GM12878 (cell line): ENCODE measurements at regions not wholly inside any gene's neighbourhood (a gene's known extent, or its start where the extent isn't known, plus 50 kb on each side); places are given as distances from the start of the nearest gene placed in this dataset.

ENCODE experiments used
- ATAC-seq: fragments of 200-7000 bp; cut with Tn5 transposase; 3 replicates; pipeline ENCODE4 v1.9.1; 2020; ENCODE audit warnings: mild to moderate bottlenecking, moderate library complexity
- BruUV-seq: library from RNA; stranded (reverse); fragments of 400-500 nt; replicated peaks from 2 replicates; lab custom pipeline; 2021; lab: Mats Ljungman, UMichigan
- CTCF ChIA-PET: fragments of 300-600 bp; sonication (Branson Sonifier 250); formaldehyde crosslinking; extraction: SDS; loops from one replicate; lab custom pipeline; 2021; ENCODE audit warnings: inconsistent platforms; lab: Yijun Ruan, JAX
- POLR2A ChIA-PET: fragments of 350-600 bp; formaldehyde crosslinking; extraction: SDS; loops from one replicate; lab custom pipeline; 2021; ENCODE audit warnings: inconsistent platforms; lab: Charles Lee
- RAD21 ChIA-PET: fragments of 300-600 bp; sonication (Branson Sonifier 250); formaldehyde crosslinking; loops from one replicate; lab custom pipeline; 2023; ENCODE audit warnings: antibody characterized with exemption; ENCODE audit not compliant: unreplicated experiment; lab: Charles Lee
- SMC1A ChIA-PET: fragments of 300-600 bp; sonication (Branson Sonifier 250); formaldehyde crosslinking; loops from one replicate; lab custom pipeline; 2023; ENCODE audit not compliant: unreplicated experiment, uncharacterized antibody; lab: Charles Lee
- DNase-seq: peaks from one replicate; pipeline ENCODE4 v3.0.0-alpha.2; 2011; ENCODE audit warnings: low read depth, low spot score
- FAIRE-seq: peaks from 3 replicates; lab custom pipeline; 2011; peaks lifted over from hg19 to GRCh38; lab: Jason Lieb, UNC
- H2AFZ ChIP-seq: 2 replicates; pipeline ENCODE4 v1.6.0; 2011; ENCODE audit warnings: low read depth, low read length, control low read depth; ENCODE audit not compliant: control insufficient read depth
- H3K27ac ChIP-seq: 2 replicates; pipeline ENCODE4 v1.5.1; 2011; ENCODE audit warnings: control low read depth; ENCODE audit not compliant: control insufficient read depth, insufficient read depth
- H3K27me3 ChIP-seq, 2 experiments: replicated peaks in 1 of 2; 2 replicates each; pipeline versions ENCODE4 v1.6.0 to v1.6.1; 2011; ENCODE audit warnings: low read length in 1 of 2; ENCODE audit not compliant: control insufficient read depth in 2 of 2, insufficient read depth in 2 of 2
- H3K36me3 ChIP-seq, 2 experiments: 2 replicates each; pipeline ENCODE4 v1.5.1; 2011; ENCODE audit warnings: low read length in 1 of 2; ENCODE audit not compliant: control insufficient read depth in 2 of 2, insufficient read depth in 2 of 2
- H3K4me1 ChIP-seq: 2 replicates; pipeline ENCODE4 v1.6.1; 2011; ENCODE audit warnings: mild to moderate bottlenecking, low read length, moderate library complexity, mixed read lengths; ENCODE audit not compliant: control insufficient read depth, insufficient read depth
- H3K4me2 ChIP-seq: 2 replicates; pipeline ENCODE4 v1.6.0; 2011; ENCODE audit warnings: control low read depth; ENCODE audit not compliant: control insufficient read depth, insufficient read depth
- H3K4me3 ChIP-seq: fragments of 200-600 bp; sonication (generic); 2 replicates; pipeline ENCODE4 v1.5.1; 2016
- H3K79me2 ChIP-seq: 2 replicates; pipeline ENCODE4 v1.6.0; 2011; ENCODE audit warnings: low read length; ENCODE audit not compliant: control insufficient read depth, insufficient read depth
- H3K9ac ChIP-seq: 2 replicates; pipeline ENCODE4 v1.8.0; 2011; ENCODE audit warnings: low read length, control low read depth, mixed read lengths; ENCODE audit not compliant: control insufficient read depth, insufficient read depth
- H3K9me3 ChIP-seq: replicated peaks from 3 replicates; pipeline ENCODE4 v1.5.1; 2011; ENCODE audit warnings: mild to moderate bottlenecking, low read length; ENCODE audit not compliant: control insufficient read depth, insufficient read depth
- H4K20me1 ChIP-seq: 2 replicates; pipeline ENCODE4 v1.6.0; 2011; ENCODE audit not compliant: control insufficient read depth, insufficient read depth
- CEBPB ChIP-seq, 2 experiments: fragments of 150-350 bp in 1 of 2; IDR thresholded peaks; 2 replicates each; pipeline ENCODE4 v1.6.1; 2012 to 2014; ENCODE audit warnings: low read depth in 2 of 2, low read length in 2 of 2, borderline replicate concordance in 1 of 2, inconsistent platforms in 1 of 2
- CHD2 ChIP-seq: IDR thresholded peaks from 2 replicates; pipeline ENCODE4 v1.6.1; 2011; ENCODE audit warnings: low read depth, low read length, improper control_type of control experiment, borderline replicate concordance
- CTCF ChIP-seq, 3 experiments: IDR thresholded peaks in 2 of 3; conservative IDR thresholded peaks in 1 of 3; 2 replicates each; pipeline ENCODE4 v1.5.1; 2011; ENCODE audit warnings: low read depth in 3 of 3, low read length in 3 of 3, mild to moderate bottlenecking in 3 of 3, control low read depth in 2 of 3, moderate library complexity in 2 of 3, inconsistent platforms in 1 of 3, mixed read lengths in 1 of 3; ENCODE audit not compliant: control insufficient read depth in 2 of 3, insufficient read depth in 1 of 3; ENCODE audit errors: extremely low read depth in 1 of 3
- KLF5 ChIP-seq: fragments of 450-650 bp; IDR thresholded peaks from 2 replicates; pipeline ENCODE4 v1.6.1; 2014; ENCODE audit warnings: mild to moderate bottlenecking; ENCODE audit not compliant: partially characterized antibody
- MEF2B ChIP-seq: fragments of 450-650 bp; IDR thresholded peaks from 2 replicates; pipeline ENCODE4 v1.6.1; 2018; ENCODE audit warnings: mild to moderate bottlenecking, moderate library complexity; ENCODE audit not compliant: partially characterized antibody, poor library complexity, severe bottlenecking
- SMAD1 ChIP-seq: fragments of 450-650 bp; IDR thresholded peaks from 2 replicates; pipeline ENCODE4 v1.6.1; 2018; ENCODE audit warnings: mild to moderate bottlenecking, low read depth; ENCODE audit not compliant: partially characterized antibody
- TCF7 ChIP-seq: IDR thresholded peaks from 2 replicates; pipeline ENCODE4 v1.6.1; 2014; ENCODE audit warnings: antibody characterized with exemption, borderline replicate concordance
- USF2 ChIP-seq: IDR thresholded peaks from 2 replicates; pipeline ENCODE4 v1.6.1; 2011; ENCODE audit warnings: low read depth, low read length, improper control_type of control experiment, borderline replicate concordance
- ZNF24 ChIP-seq: fragments of 450-650 bp; IDR thresholded peaks from 2 replicates; pipeline ENCODE4 v1.6.1; 2017; ENCODE audit warnings: antibody characterized with exemption, mild to moderate bottlenecking
- ZNF274 ChIP-seq: IDR thresholded peaks from one replicate; pipeline ENCODE4 v1.8.0; 2011; ENCODE audit not compliant: insufficient read length, insufficient read depth
- WGBS: methylation state at CpG from one replicate; pipeline ENCODE4 v1.1.6; 2016; ENCODE audit warnings: low lambda C conversion rate; ENCODE audit not compliant: insufficient replicate concordance, insufficient coverage; ENCODE audit errors: missing lambda C conversion rate; 5-methylcytosine and 5-hydroxymethylcytosine counted together
- in situ Hi-C: fragments of 300-500 bp; cut with MboI; formaldehyde crosslinking; loops from 9 replicates; pipeline ENCODE4 v1.14.3; 2018; ENCODE audit warnings: mixed read lengths
- intact Hi-C: fragments of 100-400 bp; cut with micrococcal nuclease; formaldehyde crosslinking; loops from one replicate; pipeline ENCODE4 v1.14.2; 2022; ENCODE audit not compliant: unreplicated experiment

GRCh38 chr1:166013232-166013631 is 153.6 kb downstream of the FAM78B start:
- 1% methylated on average over 4 of the region's 4 CpGs for WGBS
- Histone ChIP-seq H3K27me3 (no peaks in the 10 kb centered on the region), H3K79me2 (no peaks in the 10 kb centered on the region), H3K4me2 (no peak overlapping the region), H3K27ac (no peak overlapping the region), H3K4me3 (no peak overlapping the region), H3K4me1 (no peaks in the 10 kb centered on the region), H4K20me1 (no peaks in the 10 kb centered on the region), H3K9me3 (no peaks in the 10 kb centered on the region), H3K9ac (no peak overlapping the region), H3K36me3 (no peaks in the 10 kb centered on the region), H2AFZ (no peak overlapping the region)
- DNase-seq = no peak
- in situ Hi-C loops = no loop called here
- POLR2A ChIA-PET = no interaction called here
- intact Hi-C loops = no loop called here
- TF ChIP-seq ZNF24 = no peak
- TF ChIP-seq KLF5 = no peak
- TF ChIP-seq TCF7 = no peak
- TF ChIP-seq CHD2 = no peak
- TF ChIP-seq USF2 = no peak
- peak; percentile 88 for TF ChIP-seq MEF2B
- TF ChIP-seq ZNF274 = no peak
- SMC1A ChIA-PET = interaction anchor here (1.3 kb wide), 1 partner anchor 151 kb away, joined by 4 read pairs; no protein-coding TSS in a partner anchor
- peak; percentile 73 for ATAC-seq
- CTCF ChIA-PET = no interaction called here
- no peak for FAIRE-seq
- RAD21 ChIA-PET = interaction anchor here (0.5 kb wide), 1 partner anchor 157 kb away, joined by 3 read pairs; no protein-coding TSS in a partner anchor
- no TSS peak for BruUV-seq

GRCh38 chr1:166017395-166017794 is 149.4 kb downstream of the FAM78B start:
- intact Hi-C loops (no loop called here), in situ Hi-C loops (no loop called here)
- Histone ChIP-seq H4K20me1 (no peaks in the 10 kb centered on the region), H3K9me3 (no peaks in the 10 kb centered on the region), H3K79me2 (no peaks in the 10 kb centered on the region), H3K4me2 (no peak overlapping the region), H3K36me3 (no peaks in the 10 kb centered on the region), H3K9ac (no peak overlapping the region), H2AFZ (no peak overlapping the region), H3K4me3 (no peak overlapping the region), H3K27me3 (peaks cover 0 to 3% of the 10 kb centered on the region in 2 experiments; a peak in 3 of 4 replicates), H3K27ac (no peak overlapping the region), H3K4me1 (no peaks in the 10 kb centered on the region)
- ChIA-PET POLR2A (no interaction called here), CTCF (interaction anchor here (1.0 kb wide), 1 partner anchor 17 kb away, joined by 3 read pairs; no protein-coding TSS in a partner anchor), RAD21 (no interaction called here), SMC1A (no interaction called here)
- no TSS peak for BruUV-seq
- no peak for DNase-seq
- TF ChIP-seq CTCF (IDR thresholded peaks at IDR 0.05 in 2 of 3, conservative IDR thresholded peaks at IDR 0.05 in 1 of 3; ENCODE audit: control insufficient read depth in 2 of 3, extremely low read depth in 1 of 3, insufficient read depth in 1 of 3, low read depth in 3 of 3, low read length in 3 of 3) (peak; percentile 11 to 29 (median 27); a peak in 3 of 6 replicates), SMAD1 (no peak), CEBPB (IDR thresholded peaks at IDR 0.05; ENCODE audit: borderline replicate concordance in 1 of 2, low read depth in 2 of 2, low read length in 2 of 2) (no peak), USF2 (no peak)
- no peak; the same call in 2 of the 3 replicates for ATAC-seq
- no peak for FAIRE-seq
- WGBS = 19% methylated on average over 3 of the region's 3 CpGs
